Activated CD8-positive, alpha-beta memory T cell treated with anti-CD3 and anti-CD28 coated beads, Interleukin-2, amount 10 ng/mL, durations not matched to agents 7 days and 5 days (primary cell): ENCODE measurements at regions not wholly inside any gene's neighbourhood (a gene's known extent, or its start where the extent isn't known, plus 50 kb on each side); places are given as distances from the start of the nearest gene placed in this dataset.

Experiments
- ATAC-seq: fragments of 150-1000 bp; cut with Tn5 transposase; one replicate; pipeline ENCODE4 v1.10.0; 2021; ENCODE audit warnings: moderate library complexity
- CTCF ChIA-PET: fragments of 350-600 bp; sonication (Branson Sonifier 250); formaldehyde crosslinking; loops from one replicate; lab custom pipeline; 2021; ENCODE audit warnings: antibody characterized with exemption; lab: Charles Lee
- DNase-seq: peaks from one replicate; pipeline ENCODE4 v3.0.0-alpha.2; 2020
- H3K27ac Mint-ChIP-seq: one replicate; pipeline ENCODE4 v1.8.0; 2021; ENCODE audit warnings: mild to moderate bottlenecking, mixed read lengths
- H3K27me3 Mint-ChIP-seq: one replicate; pipeline ENCODE4 v1.8.0; 2021; ENCODE audit warnings: mixed read lengths
- H3K36me3 Mint-ChIP-seq: one replicate; pipeline ENCODE4 v1.8.0; 2021; ENCODE audit warnings: mild to moderate bottlenecking, mixed read lengths
- H3K4me1 Mint-ChIP-seq: one replicate; pipeline ENCODE4 v1.8.0; 2021; ENCODE audit warnings: mixed read lengths
- H3K4me3 Mint-ChIP-seq: one replicate; pipeline ENCODE4 v1.8.0; 2021; ENCODE audit warnings: mild to moderate bottlenecking, moderate library complexity, mixed read lengths
- H3K9me3 Mint-ChIP-seq: one replicate; pipeline ENCODE4 v1.8.0; 2022; ENCODE audit warnings: low read depth, mixed read lengths

- H3K27me3 Mint-ChIP-seq, result peaks cover 9% of the 10 kb centered on the region
- ATAC-seq (no peak), DNase-seq (no peak)
- no peak overlapping the region for H3K4me3 Mint-ChIP-seq
- CTCF ChIA-PET, result interaction anchor here (0.8 kb wide), 1 partner anchor 391 kb away, joined by 3 read pairs; no protein-coding TSS in a partner anchor
- no peaks in the 10 kb centered on the region for H3K4me1 Mint-ChIP-seq
- no peaks in the 10 kb centered on the region for H3K36me3 Mint-ChIP-seq
- H3K27ac Mint-ChIP-seq, result no peak overlapping the region
- H3K9me3 Mint-ChIP-seq, result no peaks in the 10 kb centered on the region
Measured at GRCh38 chr18:77482190-77483085, 232.8 kb downstream of the GALR1 start.

GRCh38 chr18:77486985-77487384 lies 237.3 kb downstream of the GALR1 start:
- Mint-ChIP-seq H3K4me3 (no peak overlapping the region), H3K27me3 (peaks cover 8% of the 10 kb centered on the region)
- CTCF ChIA-PET, result no interaction called here

GRCh38 chr18:77487951-77488740 lies 238.5 kb downstream of the GALR1 start:
- no peak for DNase-seq
- no peaks in the 10 kb centered on the region for H3K9me3 Mint-ChIP-seq
- CTCF ChIA-PET, result no interaction called here
- no peak for ATAC-seq
- peaks cover 11% of the 10 kb centered on the region for H3K27me3 Mint-ChIP-seq
- no peaks in the 10 kb centered on the region for H3K4me1 Mint-ChIP-seq
- no peak overlapping the region for H3K4me3 Mint-ChIP-seq
- no peak overlapping the region for H3K27ac Mint-ChIP-seq
- no peaks in the 10 kb centered on the region for H3K36me3 Mint-ChIP-seq

More at GRCh38 chr18:77486985-77487384, 237.3 kb downstream of the GALR1 start:
- Mint-ChIP-seq H3K4me1 (no peaks in the 10 kb centered on the region), H3K27ac (no peak overlapping the region), H3K9me3 (no peaks in the 10 kb centered on the region), H3K36me3 (no peaks in the 10 kb centered on the region)
- DNase-seq (no peak), ATAC-seq (no peak)

GRCh38 chr18:77495079-77495478 lies 245.4 kb downstream of the GALR1 start:
- H3K4me1 Mint-ChIP-seq, result no peaks in the 10 kb centered on the region
- CTCF ChIA-PET, result no interaction called here
- no peaks in the 10 kb centered on the region for H3K36me3 Mint-ChIP-seq
- peaks cover 7% of the 10 kb centered on the region for H3K27me3 Mint-ChIP-seq
- DNase-seq, result no peak
- H3K27ac Mint-ChIP-seq, result no peak overlapping the region
- H3K4me3 Mint-ChIP-seq, result no peak overlapping the region
- ATAC-seq, result no peak
- H3K9me3 Mint-ChIP-seq, result no peaks in the 10 kb centered on the region

- H3K4me3 Mint-ChIP-seq, result no peak overlapping the region
- CTCF ChIA-PET, result interaction anchor here (0.8 kb wide), 1 partner anchor 1119 kb away, joined by 3 read pairs; no protein-coding TSS in a partner anchor
Measured at GRCh38 chr18:77495982-77496690, 246.5 kb downstream of the GALR1 start.

GRCh38 chr18:77501266-77501665 lies 251.6 kb downstream of the GALR1 start:
- Mint-ChIP-seq H3K27me3 (peaks cover 3% of the 10 kb centered on the region), H3K36me3 (no peaks in the 10 kb centered on the region)

More at GRCh38 chr18:77495982-77496690, 246.5 kb downstream of the GALR1 start:
- H3K4me1 Mint-ChIP-seq, result no peaks in the 10 kb centered on the region
- no peak for ATAC-seq
- no peaks in the 10 kb centered on the region for H3K36me3 Mint-ChIP-seq
- no peak overlapping the region for H3K27ac Mint-ChIP-seq
- H3K27me3 Mint-ChIP-seq, result peaks cover 7% of the 10 kb centered on the region
- no peak for DNase-seq
- no peaks in the 10 kb centered on the region for H3K9me3 Mint-ChIP-seq

GRCh38 chr18:77505499-77505898 lies 255.9 kb downstream of the GALR1 start:
- no peak overlapping the region for H3K4me3 Mint-ChIP-seq
- H3K27me3 Mint-ChIP-seq, result peaks cover 3% of the 10 kb centered on the region
- CTCF ChIA-PET, result no interaction called here
- H3K4me1 Mint-ChIP-seq, result no peaks in the 10 kb centered on the region
- no peak for DNase-seq
- no peaks in the 10 kb centered on the region for H3K36me3 Mint-ChIP-seq
- ATAC-seq, result no peak
- H3K27ac Mint-ChIP-seq, result no peak overlapping the region
- H3K9me3 Mint-ChIP-seq, result no peaks in the 10 kb centered on the region

More at GRCh38 chr18:77501266-77501665, 251.6 kb downstream of the GALR1 start:
- H3K27ac Mint-ChIP-seq, result no peak overlapping the region
- CTCF ChIA-PET, result no interaction called here
- ATAC-seq, result no peak
- no peak for DNase-seq
- no peak overlapping the region for H3K4me3 Mint-ChIP-seq
- no peaks in the 10 kb centered on the region for H3K4me1 Mint-ChIP-seq
- no peaks in the 10 kb centered on the region for H3K9me3 Mint-ChIP-seq

- DNase-seq (no peak), ATAC-seq (no peak)
- H3K27ac Mint-ChIP-seq, result no peak overlapping the region
- CTCF ChIA-PET, result no interaction called here
- H3K27me3 Mint-ChIP-seq, result no peaks in the 10 kb centered on the region
- peaks cover 2% of the 10 kb centered on the region for H3K9me3 Mint-ChIP-seq
- H3K4me3 Mint-ChIP-seq, result no peak overlapping the region
- H3K4me1 Mint-ChIP-seq, result no peaks in the 10 kb centered on the region
- H3K36me3 Mint-ChIP-seq, result no peaks in the 10 kb centered on the region
Measured at GRCh38 chr18:77512152-77512551, 262.5 kb downstream of the GALR1 start.

- Mint-ChIP-seq H3K4me1 (no peaks in the 10 kb centered on the region), H3K9me3 (peaks cover 2% of the 10 kb centered on the region), H3K27ac (no peak overlapping the region), H3K36me3 (no peaks in the 10 kb centered on the region), H3K4me3 (no peak overlapping the region), H3K27me3 (no peaks in the 10 kb centered on the region)
- ATAC-seq (no peak), DNase-seq (no peak)
- CTCF ChIA-PET, result no interaction called here
Measured at GRCh38 chr18:77517901-77518300, 268.3 kb downstream of the GALR1 start.

- no peaks in the 10 kb centered on the region for H3K9me3 Mint-ChIP-seq
- ATAC-seq (no peak), DNase-seq (no peak)
- H3K27ac Mint-ChIP-seq, result no peak overlapping the region
- no peaks in the 10 kb centered on the region for H3K36me3 Mint-ChIP-seq
- no peaks in the 10 kb centered on the region for H3K4me1 Mint-ChIP-seq
- no peak overlapping the region for H3K4me3 Mint-ChIP-seq
- CTCF ChIA-PET, result no interaction called here
- H3K27me3 Mint-ChIP-seq, result no peaks in the 10 kb centered on the region
Measured at GRCh38 chr18:77520767-77521166, 271.1 kb downstream of the GALR1 start.

- Mint-ChIP-seq H3K36me3 (no peaks in the 10 kb centered on the region), H3K27ac (no peak overlapping the region), H3K9me3 (peaks cover 10% of the 10 kb centered on the region), H3K27me3 (no peaks in the 10 kb centered on the region), H3K4me3 (no peak overlapping the region), H3K4me1 (no peaks in the 10 kb centered on the region)
- no peak for ATAC-seq
- CTCF ChIA-PET, result no interaction called here
- no peak for DNase-seq
Measured at GRCh38 chr18:77522051-77522675, 272.5 kb downstream of the GALR1 start.

- Mint-ChIP-seq H3K4me3 (no peak overlapping the region), H3K9me3 (peaks cover 11% of the 10 kb centered on the region), H3K36me3 (no peaks in the 10 kb centered on the region), H3K4me1 (no peaks in the 10 kb centered on the region), H3K27ac (no peak overlapping the region), H3K27me3 (no peaks in the 10 kb centered on the region)
- DNase-seq, result no peak
- no peak for ATAC-seq
- CTCF ChIA-PET, result no interaction called here
Measured at GRCh38 chr18:77524909-77525308, 275.3 kb downstream of the GALR1 start.

GRCh38 chr18:77526962-77527361 lies 277.3 kb downstream of the GALR1 start:
- Mint-ChIP-seq H3K9me3 (peaks cover 11% of the 10 kb centered on the region), H3K27ac (no peak overlapping the region), H3K27me3 (no peaks in the 10 kb centered on the region), H3K4me1 (no peaks in the 10 kb centered on the region), H3K36me3 (no peaks in the 10 kb centered on the region), H3K4me3 (no peak overlapping the region)
- CTCF ChIA-PET, result no interaction called here
- DNase-seq, result no peak
- ATAC-seq, result no peak
